H1 (cell line): ENCODE measurements at regions not wholly inside any gene's neighbourhood (a gene's known extent, or its start where the extent isn't known, plus 50 kb on each side); places are given as distances from the start of the nearest gene placed in this dataset.
A peak's percentile ranks its signal among the peaks of the same experiment; 100 is the strongest.

Source experiments
- ASH2L ChIP-seq: fragments of 200-600, 300-600 bp; sonication (generic); IDR thresholded peaks from one replicate; pipeline ENCODE4 v1.7.1; 2017; ENCODE audit warnings: low read length
- CEBPB ChIP-seq: IDR thresholded peaks from 2 replicates; pipeline ENCODE4 v1.6.1; 2012; ENCODE audit warnings: low read depth, low read length
- CTBP2 ChIP-seq: IDR thresholded peaks from 2 replicates; pipeline ENCODE4 v1.7.0; 2011; ENCODE audit warnings: borderline replicate concordance, mild to moderate bottlenecking, moderate library complexity, mixed read lengths, low read length; ENCODE audit not compliant: insufficient read depth, insufficient read length
- EP300 ChIP-seq, 2 experiments: IDR thresholded peaks; 1 replicate in 1 of 2; 2 replicates in 1 of 2; pipeline ENCODE4 v1.6.1; 2011 to 2012; ENCODE audit warnings: low read depth in 2 of 2, low read length in 2 of 2, mild to moderate bottlenecking in 2 of 2, borderline replicate concordance in 1 of 2, inconsistent platforms in 1 of 2, moderate library complexity in 1 of 2
- GABPA ChIP-seq: IDR thresholded peaks from 2 replicates; pipeline ENCODE4 v1.6.1; 2011; ENCODE audit warnings: mild to moderate bottlenecking, low read length, moderate library complexity, borderline replicate concordance; ENCODE audit not compliant: insufficient read depth
- GTF2F1 ChIP-seq: IDR thresholded peaks from 2 replicates; pipeline ENCODE4 v1.6.1; 2012; ENCODE audit warnings: low read depth, low read length, improper control_type of control experiment, borderline replicate concordance
- JUND ChIP-seq: IDR thresholded peaks from 2 replicates; pipeline ENCODE4 v1.6.1; 2011; ENCODE audit warnings: mild to moderate bottlenecking, improper control_type of control experiment, low read length
- NANOG ChIP-seq: IDR thresholded peaks from 2 replicates; pipeline ENCODE4 v1.6.1; 2011; ENCODE audit warnings: low read length, low read depth, mild to moderate bottlenecking, inconsistent platforms; ENCODE audit not compliant: insufficient read depth, poor library complexity, severe bottlenecking
- RAD21 ChIP-seq, 2 experiments: IDR thresholded peaks in 1 of 2; conservative IDR thresholded peaks in 1 of 2; 2 replicates each; pipeline ENCODE4 v1.6.1; 2011; ENCODE audit warnings: low read depth in 2 of 2, low read length in 2 of 2, improper control_type of control experiment in 1 of 2, inconsistent platforms in 1 of 2, mild to moderate bottlenecking in 1 of 2, moderate library complexity in 1 of 2
- SIN3A ChIP-seq, 2 experiments: IDR thresholded peaks in 1 of 2; conservative IDR thresholded peaks in 1 of 2; 2 replicates each; pipeline ENCODE4 v1.6.1; 2011 to 2012; ENCODE audit warnings: low read length in 2 of 2, improper control_type of control experiment in 1 of 2, low read depth in 1 of 2, mild to moderate bottlenecking in 1 of 2
- SIRT6 ChIP-seq: IDR thresholded peaks from one replicate; pipeline ENCODE4 v1.7.1; 2012; ENCODE audit warnings: low read length, inconsistent platforms
- SIX5 ChIP-seq: IDR thresholded peaks from 2 replicates; pipeline ENCODE4 v1.6.1; 2011; ENCODE audit warnings: mild to moderate bottlenecking, low read depth, low read length
- SP1 ChIP-seq: IDR thresholded peaks from 2 replicates; pipeline ENCODE4 v1.6.1; 2011; ENCODE audit warnings: low read depth, low read length
- SP4 ChIP-seq: IDR thresholded peaks from 2 replicates; pipeline ENCODE4 v1.6.1; 2012; ENCODE audit warnings: low read length, inconsistent platforms
- TCF12 ChIP-seq: IDR thresholded peaks from 2 replicates; pipeline ENCODE4 v1.6.1; 2011; ENCODE audit warnings: low read depth, mild to moderate bottlenecking, low read length
- TEAD4 ChIP-seq: IDR thresholded peaks from 2 replicates; pipeline ENCODE4 v1.6.1; 2012; ENCODE audit warnings: low read depth, low read length, inconsistent platforms, mixed read lengths
- ZNF274 ChIP-seq: IDR thresholded peaks from 2 replicates; pipeline ENCODE4 v1.7.0; 2012; ENCODE audit warnings: low read length, borderline replicate concordance; ENCODE audit errors: extremely low read depth
- TF ChIP-seq, protein P1 (sequence below): IDR thresholded peaks from 2 replicates; pipeline ENCODE4 v1.6.1; 2012; ENCODE audit warnings: low read length, inconsistent platforms
- TF ChIP-seq, protein P2 (sequence below): IDR thresholded peaks from 2 replicates; pipeline ENCODE4 v1.6.1; 2012; ENCODE audit warnings: inconsistent platforms
- TF ChIP-seq, protein P3 (sequence below): IDR thresholded peaks from 2 replicates; pipeline ENCODE4 v1.6.1; 2012; ENCODE audit warnings: inconsistent platforms

DNA sequence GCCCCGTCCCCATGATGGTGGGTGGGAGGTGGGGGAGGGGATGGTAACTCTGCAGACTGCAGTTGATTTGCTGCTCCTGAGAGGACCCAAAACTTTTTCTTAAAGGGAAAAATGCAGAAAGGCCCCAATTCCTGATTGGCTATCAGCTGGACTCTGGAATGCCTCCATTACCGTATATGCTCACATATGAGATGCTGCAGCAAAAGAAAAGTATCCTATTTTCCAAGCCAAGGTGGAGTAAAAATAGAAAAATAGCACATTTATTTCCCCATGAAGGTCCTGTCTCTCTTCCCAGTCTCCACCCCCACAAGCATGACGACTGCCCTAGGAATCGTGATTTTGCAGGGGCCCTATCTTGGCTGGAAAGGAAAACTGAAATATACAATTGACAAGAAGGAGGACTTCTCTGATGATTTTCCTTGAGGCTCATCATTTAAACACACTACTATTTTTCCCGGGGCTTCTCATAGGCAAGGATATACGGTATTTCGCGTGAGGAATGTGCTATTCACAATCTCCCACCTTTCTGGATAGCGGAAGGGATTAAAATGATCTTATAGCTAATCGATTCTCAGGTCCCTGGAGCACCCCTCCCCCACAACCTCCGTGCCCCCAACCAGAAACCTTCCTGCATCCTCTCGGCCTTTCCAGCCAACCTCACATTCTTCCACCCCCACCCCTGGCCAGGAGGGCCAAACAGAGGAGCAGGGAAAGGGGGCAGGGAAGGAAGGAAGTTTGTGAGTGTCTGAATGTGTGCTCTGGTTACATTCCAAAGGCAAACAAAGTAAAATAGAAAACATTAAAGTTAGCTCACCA lies 138.9 kb upstream of the CCND2 start (continued):
- TF ChIP-seq SIX5 (no peak), SP1 (peak; percentile 89), TEAD4 (peak; percentile 89), ASH2L (peak; percentile 92), GABPA (0 out of 2 replicates have a peak, but pooled peaks have one; percentile 17), JUND (0 out of 2 replicates have a peak, but pooled peaks have one; percentile 5), CEBPB (no peak), NANOG (no peak), GTF2F1 (no peak), EP300 (IDR thresholded peaks at IDR 0.05; ENCODE audit: borderline replicate concordance in 1 of 2, low read depth in 2 of 2, low read length in 2 of 2) (peak in 1 of 2 experiments; percentile 92; a peak in 1 of 3 replicates), TCF12 (no peak), SIRT6 (no peak), CTBP2 (peak; percentile 66), SP4 (no peak), ZNF274 (no peak), SIN3A (conservative IDR thresholded peaks at IDR 0.05 in 1 of 2, IDR thresholded peaks at IDR 0.05 in 1 of 2; ENCODE audit: low read depth in 1 of 2, low read length in 2 of 2) (peak; percentile 28 to 48; a peak in 1 of 4 replicates), RAD21 (IDR thresholded peaks at IDR 0.05 in 1 of 2, conservative IDR thresholded peaks at IDR 0.05 in 1 of 2; ENCODE audit: low read depth in 2 of 2, low read length in 2 of 2) (peak; percentile 25 to 28; a peak in 2 of 4 replicates)
- TF ChIP-seq, protein P1, sequence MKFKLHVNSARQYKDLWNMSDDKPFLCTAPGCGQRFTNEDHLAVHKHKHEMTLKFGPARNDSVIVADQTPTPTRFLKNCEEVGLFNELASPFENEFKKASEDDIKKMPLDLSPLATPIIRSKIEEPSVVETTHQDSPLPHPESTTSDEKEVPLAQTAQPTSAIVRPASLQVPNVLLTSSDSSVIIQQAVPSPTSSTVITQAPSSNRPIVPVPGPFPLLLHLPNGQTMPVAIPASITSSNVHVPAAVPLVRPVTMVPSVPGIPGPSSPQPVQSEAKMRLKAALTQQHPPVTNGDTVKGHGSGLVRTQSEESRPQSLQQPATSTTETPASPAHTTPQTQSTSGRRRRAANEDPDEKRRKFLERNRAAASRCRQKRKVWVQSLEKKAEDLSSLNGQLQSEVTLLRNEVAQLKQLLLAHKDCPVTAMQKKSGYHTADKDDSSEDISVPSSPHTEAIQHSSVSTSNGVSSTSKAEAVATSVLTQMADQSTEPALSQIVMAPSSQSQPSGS: no peak
- TF ChIP-seq, protein P2, sequence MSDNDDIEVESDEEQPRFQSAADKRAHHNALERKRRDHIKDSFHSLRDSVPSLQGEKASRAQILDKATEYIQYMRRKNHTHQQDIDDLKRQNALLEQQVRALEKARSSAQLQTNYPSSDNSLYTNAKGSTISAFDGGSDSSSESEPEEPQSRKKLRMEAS: peak; percentile 30; the same call in 1 of the 2 replicates
- TF ChIP-seq, protein P3, sequence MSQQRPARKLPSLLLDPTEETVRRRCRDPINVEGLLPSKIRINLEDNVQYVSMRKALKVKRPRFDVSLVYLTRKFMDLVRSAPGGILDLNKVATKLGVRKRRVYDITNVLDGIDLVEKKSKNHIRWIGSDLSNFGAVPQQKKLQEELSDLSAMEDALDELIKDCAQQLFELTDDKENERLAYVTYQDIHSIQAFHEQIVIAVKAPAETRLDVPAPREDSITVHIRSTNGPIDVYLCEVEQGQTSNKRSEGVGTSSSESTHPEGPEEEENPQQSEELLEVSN: no peak
